GM18511 (cell line): ENCODE measurements at regions not wholly inside any gene's neighbourhood (a gene's known extent, or its start where the extent isn't known, plus 50 kb on each side); places are given as distances from the start of the nearest gene placed in this dataset.
"Not testable (repeated sequence)": the region's sequence is repeated elsewhere in the genome, so short reads cannot be mapped to it uniquely, and the experiment has no call there.

Experiments used
- ATAC-seq: cut with Tn5 transposase; IDR thresholded peaks from one replicate; pipeline ENCODE4 v1.9.1; 2021; ENCODE audit warnings: mild to moderate bottlenecking, moderate library complexity; ENCODE audit not compliant: unreplicated experiment

DNA sequence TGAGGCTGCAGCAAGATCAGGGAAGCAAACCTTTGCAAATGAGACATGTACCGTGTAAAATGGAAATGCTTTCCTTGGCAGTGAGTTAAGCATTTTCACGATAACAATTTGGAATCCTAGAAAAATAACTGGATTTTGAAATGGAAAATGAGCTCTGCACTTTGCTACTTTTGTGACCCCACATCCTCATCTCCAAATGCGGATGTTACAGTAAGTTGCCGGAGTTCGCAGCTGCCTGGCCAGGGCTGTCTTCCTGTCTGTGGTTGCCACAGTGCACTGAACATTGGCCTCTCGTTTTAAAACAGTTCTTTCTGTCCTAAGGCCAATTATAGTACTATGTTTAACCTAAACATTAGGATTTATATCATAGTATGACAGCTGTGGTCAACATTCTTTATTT is 136.2 kb upstream of the FZD8 start:
- ATAC-seq, result peak; percentile 85

DNA sequence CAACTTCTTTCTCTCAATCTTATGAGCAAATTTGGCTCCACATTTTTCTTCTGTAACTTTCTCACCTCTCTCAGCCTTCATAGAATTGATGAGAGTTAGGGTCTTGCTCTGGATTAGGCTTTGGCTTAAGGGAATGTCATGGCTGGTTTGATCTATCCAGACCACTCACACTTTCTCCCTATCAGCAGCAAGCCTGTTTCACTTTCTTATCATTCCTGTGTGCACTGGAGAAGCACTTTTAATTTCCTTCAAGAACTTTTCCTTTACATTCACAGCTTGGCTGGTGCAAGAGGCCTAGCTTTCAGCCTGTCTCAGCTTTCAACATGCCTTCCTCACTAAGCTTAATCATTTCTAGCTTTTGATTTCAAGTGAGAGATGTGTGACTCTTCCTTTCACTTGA is 134.5 kb upstream of the FZD8 start:
- not testable (repeated sequence) for ATAC-seq

DNA sequence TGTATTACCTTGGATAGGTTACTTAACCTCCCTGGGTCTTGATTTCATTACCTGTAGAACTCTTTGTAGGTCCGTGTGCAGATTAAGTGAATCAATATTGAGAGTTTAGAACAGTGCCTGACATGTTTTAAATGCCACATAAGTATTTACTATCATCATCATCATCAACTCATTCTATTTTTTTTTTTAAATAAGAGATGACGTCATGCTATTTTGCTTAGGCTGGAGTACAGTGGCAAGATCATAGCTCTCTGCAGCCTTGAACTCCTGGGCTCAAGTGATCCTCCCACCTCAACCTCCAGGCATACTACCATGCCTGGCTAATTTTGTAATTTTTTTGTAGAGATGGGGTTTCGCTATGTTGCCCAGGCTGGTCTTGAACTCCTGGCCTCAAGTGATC is 132.0 kb upstream of the FZD8 start:
- ATAC-seq, result no peak

GRCh38 chr10:35770817-35771355 is 128.8 kb upstream of the FZD8 start:
- ATAC-seq, result no peak

DNA sequence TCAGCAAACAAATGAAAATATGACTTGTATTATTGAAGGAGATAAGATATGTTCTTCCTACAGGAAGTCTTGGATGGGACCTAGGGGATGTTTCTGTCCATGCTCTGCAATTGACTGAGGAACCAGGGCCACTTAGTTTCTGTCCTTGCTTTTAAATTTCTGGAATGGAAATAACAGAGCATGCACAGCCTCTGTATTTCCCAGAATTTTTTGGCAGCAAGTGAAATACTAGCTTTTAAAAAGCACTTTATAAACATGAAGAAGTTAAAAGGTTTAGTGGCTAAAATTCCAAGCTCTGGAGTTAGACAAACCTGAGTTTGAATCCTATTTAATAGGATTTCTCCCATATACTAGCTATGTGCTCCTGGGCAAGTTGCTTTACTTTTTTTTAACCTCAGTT is 127.7 kb upstream of the FZD8 start:
- no peak for ATAC-seq

- ATAC-seq, result no peak
Measured at GRCh38 chr10:35768731-35769130, 126.6 kb upstream of the FZD8 start.

DNA sequence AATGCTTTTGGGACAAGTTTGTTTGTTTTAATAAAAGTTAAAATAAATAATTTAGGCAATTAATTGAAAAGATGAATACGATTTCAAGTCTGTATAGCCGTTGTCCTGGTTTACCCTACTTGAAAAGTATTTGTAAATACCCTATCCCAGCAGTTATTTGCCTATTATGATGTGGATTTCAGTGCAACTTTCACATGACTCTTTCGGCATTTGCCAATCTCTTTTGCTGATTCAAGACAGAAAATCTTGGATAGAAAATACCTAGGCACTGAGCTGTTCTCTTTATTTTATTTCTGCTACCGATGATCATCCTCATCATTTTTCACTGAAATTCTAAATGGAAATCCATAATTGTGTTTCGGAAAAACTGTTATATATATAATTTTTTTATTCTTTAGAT is 125.9 kb upstream of the FZD8 start:
- no peak for ATAC-seq

DNA sequence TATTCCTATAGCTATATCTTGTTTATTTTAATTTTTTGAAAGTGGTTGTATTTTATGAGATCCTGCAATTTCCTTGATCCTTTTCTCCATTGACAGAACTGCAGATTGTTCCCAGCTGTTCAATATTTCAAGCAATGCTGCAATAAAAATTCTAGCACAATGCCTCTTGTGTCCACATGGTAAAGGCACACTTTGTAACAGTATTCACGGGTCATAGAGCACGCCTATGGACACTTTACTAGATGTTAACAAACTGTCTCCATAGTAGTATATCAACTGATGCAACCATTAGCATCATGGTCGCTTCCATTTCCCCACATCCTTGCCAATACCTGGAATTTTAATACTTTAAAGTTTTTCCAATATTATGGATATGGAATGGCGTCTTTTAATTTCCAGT is 123.9 kb upstream of the FZD8 start:
- ATAC-seq, result no peak

DNA sequence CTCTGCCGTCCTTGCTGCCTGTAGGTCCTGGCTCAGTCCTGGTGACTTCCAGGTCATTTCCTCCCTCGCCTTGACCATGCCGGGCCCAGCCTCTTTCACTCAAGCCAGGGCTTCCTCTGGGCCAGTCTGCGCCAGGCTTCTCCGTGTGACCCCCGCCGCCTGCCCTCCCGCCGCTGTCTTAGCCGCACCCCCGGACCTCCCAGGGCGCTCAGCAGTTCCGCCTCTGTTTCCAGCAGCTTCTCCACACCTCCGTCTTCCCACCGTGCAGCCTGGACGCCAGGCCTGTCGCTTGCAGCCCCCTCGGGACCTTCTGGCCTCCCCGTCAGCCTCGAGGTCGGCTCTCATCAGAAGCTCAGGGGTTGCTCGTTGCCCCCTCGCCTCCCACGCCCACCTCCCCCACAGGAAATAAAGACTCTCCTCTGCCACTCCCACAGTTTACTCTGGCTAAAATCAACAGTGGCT is 123.0 kb upstream of the FZD8 start:
- ATAC-seq, result peak; percentile 66

GRCh38 chr10:35762311-35763030 is 120.4 kb upstream of the FZD8 start:
- no peak for ATAC-seq

GRCh38 chr10:35758076-35758475 is 116.0 kb upstream of the FZD8 start:
- ATAC-seq, result no peak

DNA sequence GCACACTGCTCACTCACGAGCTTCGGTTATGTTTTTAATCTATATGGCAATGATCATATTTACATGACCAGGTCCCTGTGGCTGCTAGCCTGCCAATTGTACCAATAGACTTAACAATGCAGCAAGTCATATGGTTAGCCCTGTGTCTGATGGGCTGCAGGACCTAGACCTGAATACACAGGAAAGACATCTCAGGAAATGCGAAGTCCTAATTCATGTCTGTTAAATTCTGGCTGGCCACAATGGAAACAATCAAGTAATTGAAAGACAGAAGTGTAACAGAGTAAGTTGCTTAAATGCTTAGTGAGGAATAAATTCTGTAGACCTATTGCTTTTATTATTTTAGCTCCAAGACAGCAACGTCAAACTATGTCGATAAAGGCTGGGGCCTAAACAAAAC is 112.4 kb upstream of the FZD8 start:
- ATAC-seq, result no peak

DNA sequence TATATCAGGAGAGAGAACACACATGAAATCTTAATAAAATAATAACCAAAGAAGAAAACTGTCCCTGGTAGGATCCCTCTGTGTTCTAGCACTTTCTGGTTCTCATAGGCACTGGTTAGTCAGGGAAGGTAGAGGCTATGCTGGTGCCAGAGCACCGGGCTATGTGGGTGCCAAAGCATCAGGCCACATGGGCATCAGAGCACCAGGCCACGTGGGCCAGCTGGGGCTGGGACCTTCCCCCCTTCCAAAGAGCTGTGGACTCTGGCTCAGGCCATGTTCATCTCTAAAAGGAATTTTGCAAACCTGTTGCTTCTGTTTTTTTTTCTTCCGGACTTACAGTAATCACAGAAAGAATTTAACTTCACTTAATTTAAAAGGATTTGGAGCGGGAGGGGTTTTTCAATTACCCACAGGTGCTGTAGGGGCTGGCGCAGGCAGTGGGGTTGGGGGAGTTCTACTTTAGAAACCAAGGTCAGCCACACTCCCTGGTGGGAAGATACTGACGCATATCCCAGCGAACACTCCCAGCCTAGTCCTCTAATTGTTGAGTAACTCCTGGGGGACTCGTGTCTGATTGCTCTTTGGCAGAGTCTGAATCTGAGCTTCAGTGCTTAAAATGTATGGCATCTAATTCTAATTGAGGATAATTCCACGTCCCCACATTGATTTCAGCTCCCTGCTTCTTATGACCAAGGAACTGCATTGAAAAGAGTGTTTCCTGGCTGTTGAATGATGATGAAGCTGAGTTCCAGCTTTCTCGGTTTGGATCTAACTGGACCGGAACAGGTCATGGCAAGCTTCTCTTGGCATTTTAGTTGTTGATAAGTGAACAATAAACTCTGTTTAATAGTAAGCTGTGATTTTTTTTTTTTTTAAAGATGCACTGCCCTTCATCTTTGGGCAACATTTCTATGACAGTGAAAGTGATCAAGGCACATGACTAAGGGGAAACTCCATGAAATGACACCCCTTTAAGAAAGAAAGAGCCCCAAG is 110.7 kb upstream of the FZD8 start:
- ATAC-seq, result no peak

GRCh38 chr10:35751347-35751746 is 109.3 kb upstream of the FZD8 start:
- no peak for ATAC-seq

- no peak for ATAC-seq
Measured at GRCh38 chr10:35749230-35749629, 107.1 kb upstream of the FZD8 start.

DNA sequence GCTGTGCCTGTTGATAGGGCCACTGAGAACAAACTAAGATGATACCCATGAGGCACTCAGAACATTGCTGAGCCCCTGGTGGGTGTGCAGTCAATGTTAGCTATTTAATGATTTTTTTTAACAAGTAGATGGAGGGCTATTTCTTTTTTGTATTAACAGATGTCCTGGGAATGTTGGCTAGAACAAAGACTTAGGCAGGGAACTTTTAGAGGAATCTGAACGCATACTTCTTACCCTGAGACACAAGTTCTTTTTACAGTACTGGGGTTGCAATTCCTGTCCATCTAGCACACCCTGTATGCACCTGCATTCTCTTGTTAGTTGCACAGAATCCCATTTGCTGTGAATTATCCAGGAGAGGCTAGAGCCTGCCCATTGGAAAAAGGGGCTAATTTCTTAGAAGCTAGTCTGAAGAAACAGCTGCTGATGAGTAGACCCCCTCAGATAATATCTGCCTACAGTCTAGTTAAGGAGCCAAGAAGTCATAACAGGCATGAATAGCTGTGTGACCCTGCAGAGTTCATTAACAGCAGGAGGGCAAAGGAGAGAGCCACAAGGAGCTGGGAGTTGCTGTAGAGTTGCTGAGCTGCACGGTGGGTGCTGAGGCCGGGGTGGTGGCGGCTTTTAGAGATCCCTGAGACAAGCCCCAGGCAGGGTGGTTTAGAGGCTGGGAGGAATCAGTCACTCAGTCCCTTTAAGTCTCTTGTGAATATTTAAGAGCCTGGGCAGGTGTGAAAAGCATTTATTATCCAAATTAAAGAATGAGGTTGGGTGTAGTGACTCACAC is 103.7 kb upstream of the FZD8 start:
- ATAC-seq, result no peak

- ATAC-seq, result no peak
Measured at GRCh38 chr10:35743851-35744250, 101.8 kb upstream of the FZD8 start.

DNA sequence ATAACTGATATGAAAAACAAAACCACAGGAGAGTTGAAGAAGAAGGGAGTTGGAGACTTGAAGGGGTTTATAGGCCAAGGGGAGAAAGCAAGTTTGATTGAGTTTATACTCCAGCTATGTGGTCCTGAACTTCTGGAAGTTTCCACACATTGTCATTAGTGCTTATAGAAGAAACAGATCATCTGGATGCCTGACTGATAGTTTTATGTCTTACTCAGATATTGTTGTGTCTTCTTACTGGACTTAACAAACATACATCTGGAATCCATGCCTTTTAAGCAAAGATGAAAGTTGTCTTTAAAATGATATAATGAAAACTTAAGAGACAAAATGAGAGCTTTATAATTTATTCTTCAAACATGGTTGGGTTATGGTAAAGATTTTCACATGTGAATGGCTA is 101.3 kb upstream of the FZD8 start:
- ATAC-seq, result no peak

- ATAC-seq, result no peak
Measured at GRCh38 chr10:35739998-35740397, 97.9 kb upstream of the FZD8 start.

DNA sequence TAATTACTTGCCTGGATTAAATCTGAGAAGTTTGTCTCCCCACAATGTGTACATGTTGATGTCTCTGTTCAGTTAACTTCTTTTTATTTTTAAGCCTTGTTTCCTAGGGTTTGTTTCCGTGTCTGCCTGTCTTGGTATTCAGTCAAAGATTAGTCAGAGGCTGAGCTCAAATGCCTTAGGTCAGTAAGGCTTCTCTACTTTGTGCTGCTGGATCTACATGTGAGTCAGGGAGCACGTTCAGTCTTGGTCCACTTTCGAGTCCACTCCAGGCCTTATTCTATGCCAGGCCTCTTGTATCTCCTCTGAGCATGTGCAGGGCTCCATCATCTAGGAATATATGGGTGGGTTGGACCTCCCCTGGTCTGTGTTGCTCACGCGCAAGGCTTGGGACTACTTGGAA is 93.3 kb upstream of the FZD8 start:
- no peak for ATAC-seq

DNA sequence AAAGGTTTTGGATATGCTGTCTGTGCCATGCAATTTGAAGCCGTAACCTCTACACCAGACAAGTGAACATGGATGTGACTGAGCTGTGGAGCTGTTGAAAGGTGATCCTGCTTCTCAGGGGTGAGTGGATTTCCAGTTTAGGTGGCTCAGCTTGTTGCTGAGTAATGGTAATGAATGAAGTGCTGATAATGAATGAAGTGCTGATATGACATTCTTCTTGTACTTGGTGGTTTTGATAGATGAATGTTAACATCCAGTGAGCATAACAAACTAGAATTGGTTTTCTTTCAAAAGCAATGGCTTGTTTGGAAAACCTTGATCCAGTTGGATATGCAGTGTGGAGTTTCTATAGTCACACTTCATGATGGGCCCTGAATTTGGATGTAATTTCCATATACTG is 89.7 kb upstream of the FZD8 start:
- no peak for ATAC-seq
